CD4-positive, alpha-beta T cell treated with Interferon gamma for 1 hour (primary cell): ENCODE measurements at regions not wholly inside any gene's neighbourhood (a gene's known extent, or its start where the extent isn't known, plus 50 kb on each side); places are given as distances from the start of the nearest gene placed in this dataset.
"Not testable (repeated sequence)": the region's sequence is repeated elsewhere in the genome, so short reads cannot be mapped to it uniquely, and the experiment has no call there.

Experiments used
- DNase-seq: peaks from one replicate; pipeline ENCODE4 v3.0.0-alpha.2; 2020

DNA sequence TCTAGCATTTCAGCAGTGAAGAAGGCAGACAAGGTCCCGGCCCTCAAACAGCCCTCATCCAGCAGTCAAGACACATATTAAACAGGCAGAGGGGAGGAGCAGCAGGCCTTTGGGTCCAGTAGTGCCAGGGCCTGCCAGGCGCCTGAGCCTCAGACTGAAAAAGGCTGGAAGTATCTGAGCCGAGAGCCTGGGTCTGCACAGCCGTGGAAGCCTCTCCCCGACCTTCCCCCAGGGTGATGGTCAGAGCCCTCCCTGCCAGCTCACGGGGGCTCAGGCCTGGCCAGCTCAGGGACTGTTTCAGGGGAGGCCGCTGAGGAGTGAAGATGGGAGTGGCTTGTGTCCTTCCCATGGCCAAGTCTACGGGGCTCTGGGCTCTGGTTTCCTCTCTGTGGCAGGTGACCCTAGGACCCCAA lies 565.2 kb downstream of the PTPRU start:
- DNase-seq, result no peak

GRCh38 chr1:29801003-29801402 lies 564.7 kb downstream of the PTPRU start:
- DNase-seq, result no peak

DNA sequence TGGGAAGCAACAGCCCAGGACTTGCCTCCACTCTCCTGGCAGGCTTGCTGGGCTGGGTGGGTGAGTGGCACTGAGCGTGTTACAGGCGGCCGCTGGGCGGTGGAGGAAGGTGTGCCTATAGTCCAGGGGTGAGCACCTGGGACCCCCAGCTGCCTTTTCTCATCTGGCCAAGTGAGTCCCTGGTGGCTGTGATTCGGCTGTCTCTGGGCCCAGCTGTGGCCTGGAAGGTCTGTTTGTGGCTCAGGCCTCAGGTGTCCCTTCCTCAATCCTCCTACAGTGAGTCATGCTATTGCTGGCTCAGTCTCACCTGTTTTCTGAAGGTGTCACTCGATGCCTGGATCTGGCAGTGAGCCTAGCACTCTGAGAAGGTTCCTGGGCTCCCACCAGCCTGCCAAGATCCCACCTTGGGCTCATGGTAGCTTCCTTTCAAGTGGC lies 564.2 kb downstream of the PTPRU start:
- no peak for DNase-seq

GRCh38 chr1:29800120-29800519 lies 563.8 kb downstream of the PTPRU start:
- no peak for DNase-seq

GRCh38 chr1:29798699-29799566 lies 562.6 kb downstream of the PTPRU start:
- DNase-seq, result no peak

DNA sequence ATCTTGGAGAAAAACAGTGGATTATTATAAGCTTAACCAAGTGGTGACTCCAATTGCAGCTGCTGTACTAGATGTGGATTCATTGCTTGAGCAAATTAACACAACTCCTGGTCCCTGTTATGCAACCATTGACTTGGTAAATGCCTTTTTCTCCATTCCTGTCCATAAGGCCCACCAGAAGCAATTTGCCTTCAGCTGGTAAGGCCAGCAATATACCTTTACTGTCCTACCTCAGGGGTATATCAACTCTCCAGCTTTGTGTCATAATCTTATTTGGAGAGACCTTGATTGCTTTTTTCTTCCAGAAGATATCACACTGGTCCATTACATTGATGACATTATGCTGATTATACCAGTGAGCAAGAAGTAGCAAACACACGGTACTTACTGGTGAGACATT lies 560.8 kb downstream of the PTPRU start:
- not testable (repeated sequence) for DNase-seq

GRCh38 chr1:29795965-29796364 lies 559.6 kb downstream of the PTPRU start:
- DNase-seq, result not testable (repeated sequence)

DNA sequence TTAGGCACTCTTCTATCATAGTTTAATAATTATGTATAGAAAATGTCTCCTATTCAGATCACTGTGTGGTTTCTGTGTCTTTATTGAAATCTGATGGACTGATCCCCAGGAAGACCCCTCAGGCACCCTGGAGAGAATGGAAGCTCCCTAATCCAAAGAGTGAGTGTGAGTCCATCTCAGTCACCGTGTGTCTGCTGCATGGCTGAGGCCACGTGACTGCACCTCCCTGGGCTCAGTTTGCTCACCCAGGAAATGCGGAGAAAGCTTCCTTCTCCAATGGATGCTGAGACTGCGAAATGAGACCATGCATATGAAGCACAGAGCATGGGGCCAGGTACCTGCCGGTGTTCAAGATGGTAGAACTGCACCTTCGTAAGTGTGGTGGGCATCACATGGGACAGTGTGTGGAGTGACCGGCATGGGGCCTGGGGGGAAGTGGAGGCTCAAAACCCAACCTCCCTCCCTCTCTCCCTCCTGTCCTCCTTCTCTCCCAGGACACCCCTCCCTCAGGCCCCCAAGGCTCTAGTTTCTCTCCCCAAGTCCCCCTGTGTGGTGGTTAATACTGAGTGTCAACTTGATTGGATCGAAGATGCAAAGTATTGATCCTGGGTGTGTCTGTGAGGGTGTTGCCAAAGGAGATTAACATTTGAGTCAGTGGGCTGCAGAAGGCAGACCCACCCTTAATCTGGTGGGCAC lies 557.5 kb downstream of the PTPRU start:
- DNase-seq, result no peak

GRCh38 chr1:29793101-29793546 lies 556.8 kb downstream of the PTPRU start:
- DNase-seq, result peak; percentile 20

GRCh38 chr1:29789910-29790247 lies 553.6 kb downstream of the PTPRU start:
- DNase-seq, result no peak

GRCh38 chr1:29789221-29789909 lies 553.0 kb downstream of the PTPRU start:
- no peak for DNase-seq

GRCh38 chr1:29786791-29787732 lies 550.7 kb downstream of the PTPRU start:
- DNase-seq, result no peak

- no peak for DNase-seq
These were observed 549.9 kb downstream of the PTPRU start for GRCh38 chr1:29786195-29786594.

DNA sequence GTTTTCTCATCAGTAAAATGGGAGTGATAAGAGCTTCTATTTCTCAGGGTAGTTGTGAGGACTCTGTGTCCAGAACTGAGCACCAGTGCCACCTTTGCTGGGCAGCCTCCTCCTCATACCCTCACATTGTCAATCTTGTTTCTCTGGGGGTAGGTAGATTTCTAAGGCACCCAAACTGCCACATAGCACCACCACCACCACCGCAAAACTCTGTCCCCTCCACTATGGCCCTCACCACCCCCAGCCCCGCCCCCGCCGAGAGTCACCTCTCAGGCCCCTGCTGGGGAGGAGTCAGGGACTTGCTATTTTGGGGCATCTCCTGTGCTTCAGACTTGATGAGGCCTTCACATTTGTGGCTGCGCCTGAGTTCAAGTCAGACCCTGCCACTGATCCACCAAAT lies 549.2 kb downstream of the PTPRU start:
- DNase-seq, result no peak

DNA sequence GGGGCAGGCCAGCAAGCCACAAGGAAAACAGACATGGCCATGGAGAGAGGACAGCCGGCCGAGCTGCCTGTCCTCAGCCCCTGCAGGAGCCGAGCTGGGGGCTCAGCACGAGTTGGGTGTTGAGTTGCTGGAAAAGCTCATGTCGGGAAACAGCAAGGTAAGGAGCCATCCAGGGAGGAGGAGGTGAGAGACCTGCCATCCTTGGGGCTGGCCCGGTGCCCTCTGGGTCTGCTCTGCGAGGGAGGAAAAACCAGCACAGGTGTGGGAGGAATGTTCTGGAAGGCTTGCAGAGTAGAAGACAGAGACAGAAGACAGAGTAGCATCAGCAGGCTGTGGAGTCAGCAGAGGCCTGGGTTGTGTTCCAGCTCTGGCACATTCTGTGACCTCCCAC lies 548.8 kb downstream of the PTPRU start:
- DNase-seq, result no peak

GRCh38 chr1:29784276-29785136 lies 548.2 kb downstream of the PTPRU start:
- no peak for DNase-seq

DNA sequence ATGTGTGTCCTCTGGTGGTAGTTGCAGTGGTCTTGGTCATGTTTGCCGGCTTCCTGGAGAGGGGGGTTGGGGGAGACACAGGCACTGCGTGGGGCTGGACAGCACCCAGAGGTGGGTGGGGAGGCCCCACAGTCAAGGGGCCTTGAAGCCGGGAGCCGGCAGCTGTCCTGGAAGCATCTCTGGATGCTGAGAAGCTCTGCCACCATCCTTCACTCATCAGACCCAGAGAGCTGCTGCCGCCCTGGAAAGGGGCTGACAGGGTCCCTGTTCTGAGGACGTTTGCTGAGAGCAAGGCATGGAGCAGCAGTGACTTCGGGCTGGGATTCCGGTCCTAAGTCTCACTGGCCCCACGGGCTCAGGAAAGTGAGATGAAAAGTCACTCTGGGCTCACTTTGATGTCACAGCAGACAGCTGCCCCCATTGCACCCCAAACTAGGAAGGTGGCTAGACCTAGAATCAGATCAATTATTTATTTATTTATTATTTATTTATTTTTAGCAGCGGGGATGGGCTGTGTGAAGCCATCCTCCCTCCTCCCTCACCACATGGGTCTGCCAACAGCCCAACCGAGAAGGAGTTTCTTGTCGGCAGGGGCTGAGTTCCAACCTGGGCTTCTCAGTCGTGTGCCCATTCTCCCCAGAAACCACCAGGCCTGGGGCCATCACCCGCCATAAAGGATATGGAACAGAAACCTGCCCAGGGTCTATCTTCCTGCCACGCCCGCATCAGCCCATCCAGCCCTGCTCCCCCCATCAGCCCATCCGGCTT lies 547.4 kb downstream of the PTPRU start:
- no peak for DNase-seq

GRCh38 chr1:29782846-29783507 lies 546.7 kb downstream of the PTPRU start:
- DNase-seq, result no peak

- DNase-seq, result no peak
These were observed 542.8 kb downstream of the PTPRU start for GRCh38 chr1:29779146-29779545.

DNA sequence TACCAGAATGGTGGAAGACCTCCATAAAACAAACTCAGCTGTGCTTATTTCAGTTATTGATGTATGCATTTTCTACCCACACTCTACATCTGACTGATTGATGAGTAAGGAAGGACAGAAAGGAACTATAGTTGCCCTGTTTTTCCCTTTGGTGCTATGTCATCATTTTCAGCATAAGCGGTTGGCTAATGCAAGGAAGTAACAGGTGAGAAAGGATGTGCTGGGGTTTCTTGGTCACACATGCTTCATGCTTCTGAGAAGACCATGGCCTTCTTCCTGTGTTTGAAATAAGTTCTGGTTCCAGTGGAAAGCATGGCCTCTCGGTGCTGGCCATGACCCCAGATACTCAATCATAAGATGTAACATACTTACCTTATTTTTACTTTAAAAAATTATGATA lies 541.2 kb downstream of the PTPRU start:
- no peak for DNase-seq
